ENCODE measurements at regions not wholly inside any gene's neighbourhood (a gene's known extent, or its start where the extent isn't known, plus 50 kb on each side); places are given as distances from the start of the nearest gene placed in this dataset.

DNA sequence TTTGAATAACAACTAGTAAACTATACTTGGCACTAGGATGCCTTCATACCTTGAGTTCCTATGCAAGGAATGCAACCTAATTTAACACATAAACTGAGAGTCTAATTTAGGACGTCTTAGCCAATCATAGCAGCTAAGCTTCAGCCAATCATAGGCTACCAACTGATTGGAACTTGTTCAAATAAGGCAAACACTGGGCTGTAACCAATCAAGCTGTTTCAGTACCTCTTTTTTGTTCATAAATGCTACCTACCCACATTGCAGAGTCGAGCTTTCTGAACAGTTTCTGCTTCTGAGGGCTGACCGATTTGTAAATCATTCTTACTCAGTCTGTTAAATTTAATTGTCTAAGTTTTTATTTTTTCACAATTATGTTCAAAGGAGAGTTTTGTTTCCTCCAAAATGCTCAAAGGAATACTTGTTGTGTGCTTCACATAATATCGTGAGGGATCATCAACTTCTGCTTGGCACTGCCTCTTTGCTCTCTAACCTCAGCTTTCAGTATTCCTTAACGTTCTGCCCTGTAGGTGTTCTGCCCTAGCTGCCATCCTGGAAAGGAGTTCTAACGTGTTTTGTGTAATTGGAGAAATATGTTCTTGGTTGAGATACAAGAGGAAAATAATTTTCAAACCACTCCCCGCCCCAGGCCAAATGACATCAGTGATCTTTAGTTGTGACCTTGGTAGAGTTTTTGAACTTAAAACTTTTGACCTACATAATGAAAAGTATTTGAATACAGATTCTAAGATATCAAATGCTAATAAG, 380.4 kb upstream of the MIS18BP1 start:
- no peaks in the 10 kb centered on the region for H3F3A ChIP-seq (ENCODE audit: insufficient read depth, low read length, poor library complexity, severe bottlenecking)
- H3K79me2 ChIP-seq (replicated peaks; ENCODE audit: insufficient read depth, low read length): no peaks in the 10 kb centered on the region
- no peak overlapping the region for H3K4me3 ChIP-seq (ENCODE audit: low read length)
- H3K27me3 ChIP-seq (ENCODE audit: insufficient read depth, low read depth, low read length): no peaks in the 10 kb centered on the region
- no peak for TF ChIP-seq RAD21 (conservative IDR thresholded peaks at IDR 0.05)
- TF ChIP-seq SMC3 (conservative IDR thresholded peaks at IDR 0.05; ENCODE audit: poor library complexity): no peak
- TF ChIP-seq POLR2AphosphoS5 (IDR thresholded peaks at IDR 0.05): no peak
- no peak for TF ChIP-seq MXI1 (conservative IDR thresholded peaks at IDR 0.05; ENCODE audit: poor library complexity, severe bottlenecking)
- TF ChIP-seq TAF1 (IDR thresholded peaks at IDR 0.05; ENCODE audit: low read depth): no peak
- no peak for TF ChIP-seq EZH2 (IDR thresholded peaks at IDR 0.05; ENCODE audit: borderline replicate concordance, insufficient read depth, low read length, poor library complexity, severe bottlenecking)
- TF ChIP-seq, protein P1, sequence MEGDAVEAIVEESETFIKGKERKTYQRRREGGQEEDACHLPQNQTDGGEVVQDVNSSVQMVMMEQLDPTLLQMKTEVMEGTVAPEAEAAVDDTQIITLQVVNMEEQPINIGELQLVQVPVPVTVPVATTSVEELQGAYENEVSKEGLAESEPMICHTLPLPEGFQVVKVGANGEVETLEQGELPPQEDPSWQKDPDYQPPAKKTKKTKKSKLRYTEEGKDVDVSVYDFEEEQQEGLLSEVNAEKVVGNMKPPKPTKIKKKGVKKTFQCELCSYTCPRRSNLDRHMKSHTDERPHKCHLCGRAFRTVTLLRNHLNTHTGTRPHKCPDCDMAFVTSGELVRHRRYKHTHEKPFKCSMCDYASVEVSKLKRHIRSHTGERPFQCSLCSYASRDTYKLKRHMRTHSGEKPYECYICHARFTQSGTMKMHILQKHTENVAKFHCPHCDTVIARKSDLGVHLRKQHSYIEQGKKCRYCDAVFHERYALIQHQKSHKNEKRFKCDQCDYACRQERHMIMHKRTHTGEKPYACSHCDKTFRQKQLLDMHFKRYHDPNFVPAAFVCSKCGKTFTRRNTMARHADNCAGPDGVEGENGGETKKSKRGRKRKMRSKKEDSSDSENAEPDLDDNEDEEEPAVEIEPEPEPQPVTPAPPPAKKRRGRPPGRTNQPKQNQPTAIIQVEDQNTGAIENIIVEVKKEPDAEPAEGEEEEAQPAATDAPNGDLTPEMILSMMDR (IDR thresholded peaks at IDR 0.05; ENCODE audit: poor library complexity, severe bottlenecking): no peak
- TF ChIP-seq, protein P2, sequence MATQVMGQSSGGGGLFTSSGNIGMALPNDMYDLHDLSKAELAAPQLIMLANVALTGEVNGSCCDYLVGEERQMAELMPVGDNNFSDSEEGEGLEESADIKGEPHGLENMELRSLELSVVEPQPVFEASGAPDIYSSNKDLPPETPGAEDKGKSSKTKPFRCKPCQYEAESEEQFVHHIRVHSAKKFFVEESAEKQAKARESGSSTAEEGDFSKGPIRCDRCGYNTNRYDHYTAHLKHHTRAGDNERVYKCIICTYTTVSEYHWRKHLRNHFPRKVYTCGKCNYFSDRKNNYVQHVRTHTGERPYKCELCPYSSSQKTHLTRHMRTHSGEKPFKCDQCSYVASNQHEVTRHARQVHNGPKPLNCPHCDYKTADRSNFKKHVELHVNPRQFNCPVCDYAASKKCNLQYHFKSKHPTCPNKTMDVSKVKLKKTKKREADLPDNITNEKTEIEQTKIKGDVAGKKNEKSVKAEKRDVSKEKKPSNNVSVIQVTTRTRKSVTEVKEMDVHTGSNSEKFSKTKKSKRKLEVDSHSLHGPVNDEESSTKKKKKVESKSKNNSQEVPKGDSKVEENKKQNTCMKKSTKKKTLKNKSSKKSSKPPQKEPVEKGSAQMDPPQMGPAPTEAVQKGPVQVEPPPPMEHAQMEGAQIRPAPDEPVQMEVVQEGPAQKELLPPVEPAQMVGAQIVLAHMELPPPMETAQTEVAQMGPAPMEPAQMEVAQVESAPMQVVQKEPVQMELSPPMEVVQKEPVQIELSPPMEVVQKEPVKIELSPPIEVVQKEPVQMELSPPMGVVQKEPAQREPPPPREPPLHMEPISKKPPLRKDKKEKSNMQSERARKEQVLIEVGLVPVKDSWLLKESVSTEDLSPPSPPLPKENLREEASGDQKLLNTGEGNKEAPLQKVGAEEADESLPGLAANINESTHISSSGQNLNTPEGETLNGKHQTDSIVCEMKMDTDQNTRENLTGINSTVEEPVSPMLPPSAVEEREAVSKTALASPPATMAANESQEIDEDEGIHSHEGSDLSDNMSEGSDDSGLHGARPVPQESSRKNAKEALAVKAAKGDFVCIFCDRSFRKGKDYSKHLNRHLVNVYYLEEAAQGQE (IDR thresholded peaks at IDR 0.05; ENCODE audit: borderline replicate concordance): no peak
- no peak for TF ChIP-seq EP300 (conservative IDR thresholded peaks at IDR 0.05; ENCODE audit: poor library complexity, severe bottlenecking)
- H3K36me3 ChIP-seq (ENCODE audit: insufficient read depth, low read length): no peaks in the 10 kb centered on the region
- H3K27ac ChIP-seq (ENCODE audit: low read length): no peak overlapping the region
- no peaks in the 10 kb centered on the region for H3K9me2 ChIP-seq (ENCODE audit: insufficient read depth, low read length)
- H3K4me2 ChIP-seq (ENCODE audit: low read length): no peak overlapping the region
- H4K20me1 ChIP-seq (ENCODE audit: insufficient read depth): no peaks in the 10 kb centered on the region
- H3K9me3 ChIP-seq (ENCODE audit: low read length): no peaks in the 10 kb centered on the region
- no peak overlapping the region for H2AFZ ChIP-seq (ENCODE audit: low read depth, low read length)
- no peak overlapping the region for H3K9ac ChIP-seq (ENCODE audit: low read length)

DNA sequence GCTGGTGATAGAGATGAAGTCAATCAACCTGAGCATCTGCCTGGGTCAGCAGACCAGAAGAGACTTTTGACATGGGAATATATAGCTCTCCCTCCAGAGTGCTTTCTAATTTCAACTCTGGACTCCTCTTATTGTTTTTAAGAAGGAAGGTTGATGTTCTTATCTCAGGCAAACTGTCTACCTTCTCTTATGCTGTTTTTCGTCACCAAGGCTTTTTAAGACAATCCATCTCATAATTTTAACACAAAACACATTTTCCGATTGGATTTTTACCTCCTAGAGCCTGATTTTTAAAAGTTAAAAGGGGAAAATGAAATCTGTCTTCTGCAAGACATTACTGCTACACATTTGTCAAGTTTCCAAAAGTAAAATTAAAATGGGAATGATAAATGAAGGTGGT, 368.7 kb upstream of the MIS18BP1 start:
- no peak overlapping the region for H3K27ac ChIP-seq (ENCODE audit: low read length)
- no peaks in the 10 kb centered on the region for H3K9me3 ChIP-seq (ENCODE audit: low read length)
- H3K36me3 ChIP-seq (ENCODE audit: insufficient read depth, low read length): no peaks in the 10 kb centered on the region
- no peaks in the 10 kb centered on the region for H4K20me1 ChIP-seq (ENCODE audit: insufficient read depth)
- no peaks in the 10 kb centered on the region for H3K79me2 ChIP-seq (replicated peaks; ENCODE audit: insufficient read depth, low read length)
- no peaks in the 10 kb centered on the region for H3K9me2 ChIP-seq (ENCODE audit: insufficient read depth, low read length)
- H2AFZ ChIP-seq (ENCODE audit: low read depth, low read length): no peak overlapping the region
- TF ChIP-seq EZH2 (IDR thresholded peaks at IDR 0.05; ENCODE audit: borderline replicate concordance, insufficient read depth, low read length, poor library complexity, severe bottlenecking) (no peak), RAD21 (conservative IDR thresholded peaks at IDR 0.05) (no peak), SMC3 (conservative IDR thresholded peaks at IDR 0.05; ENCODE audit: poor library complexity) (no peak), TAF1 (IDR thresholded peaks at IDR 0.05; ENCODE audit: low read depth) (no peak), POLR2AphosphoS5 (IDR thresholded peaks at IDR 0.05) (no peak), EP300 (conservative IDR thresholded peaks at IDR 0.05; ENCODE audit: poor library complexity, severe bottlenecking) (no peak), MXI1 (conservative IDR thresholded peaks at IDR 0.05; ENCODE audit: poor library complexity, severe bottlenecking) (no peak)
- TF ChIP-seq, protein P1 (IDR thresholded peaks at IDR 0.05; ENCODE audit: poor library complexity, severe bottlenecking): no peak
- TF ChIP-seq, protein P2 (IDR thresholded peaks at IDR 0.05; ENCODE audit: borderline replicate concordance): no peak
- H3K4me3 ChIP-seq (ENCODE audit: low read length): no peak overlapping the region
- H3K27me3 ChIP-seq (ENCODE audit: insufficient read depth, low read depth, low read length): no peaks in the 10 kb centered on the region
- no peak overlapping the region for H3K9ac ChIP-seq (ENCODE audit: low read length)
- H3K4me2 ChIP-seq (ENCODE audit: low read length): no peak overlapping the region
- no peaks in the 10 kb centered on the region for H3F3A ChIP-seq (ENCODE audit: insufficient read depth, low read length, poor library complexity, severe bottlenecking)

Data from neural cell (in vitro differentiated cells).